Kidney (tissue), 13 donors: ENCODE measurements at regions not wholly inside any gene's neighbourhood (a gene's known extent, or its start where the extent isn't known, plus 50 kb on each side); places are given as distances from the start of the nearest gene placed in this dataset.

Source experiments
- DNase-seq, 5 donors: peaks; one replicate each; pipeline ENCODE4 v3.0.0-alpha.2; 2013 to 2020
- FAIRE-seq: peaks from 2 replicates; lab custom pipeline; 2012; peaks lifted over from hg19 to GRCh38; lab: Jason Lieb, UNC
- H3K27ac ChIP-seq, 2 donors: one replicate each; pipeline ENCODE4 v1.7.0; 2013; ENCODE audit warnings: low read depth in 2 of 2, low read length in 2 of 2, inconsistent platforms in 1 of 2
- H3K27me3 ChIP-seq: one replicate; pipeline ENCODE4 v1.7.1; 2013; ENCODE audit warnings: low read length, inconsistent platforms; ENCODE audit not compliant: control insufficient read depth, insufficient read depth
- H3K36me3 ChIP-seq, 3 donors: one replicate each; pipeline versions ENCODE4 v1.7.0 to v1.7.1; 2013; ENCODE audit warnings: low read length in 3 of 3, control low read depth in 1 of 3, inconsistent platforms in 1 of 3; ENCODE audit not compliant: insufficient read depth in 3 of 3, control insufficient read depth in 2 of 3
- H3K4me1 ChIP-seq, 3 donors: one replicate each; pipeline versions ENCODE4 v1.7.0 to v1.7.1; 2013; ENCODE audit warnings: low read length in 3 of 3, inconsistent platforms in 1 of 3, low read depth in 1 of 3; ENCODE audit not compliant: control insufficient read depth in 2 of 3, insufficient read depth in 2 of 3
- H3K4me3 ChIP-seq, 3 donors: one replicate each; pipeline versions ENCODE4 v1.7.0 to v1.8.1; 2013; ENCODE audit warnings: low read length in 3 of 3, control low read depth in 1 of 3, inconsistent platforms in 1 of 3
- H3K9ac ChIP-seq, 3 donors: one replicate each; pipeline versions ENCODE4 v1.7.0 to v1.7.1; 2013; ENCODE audit warnings: low read length in 3 of 3, control low read depth in 1 of 3, inconsistent platforms in 1 of 3
- H3K9me3 ChIP-seq, 3 donors: one replicate each; pipeline versions ENCODE4 v1.7.0 to v1.7.1; 2013; ENCODE audit warnings: low read length in 3 of 3, control low read depth in 1 of 3, inconsistent platforms in 1 of 3; ENCODE audit not compliant: control insufficient read depth in 2 of 3, insufficient read depth in 1 of 3
- CTCF ChIP-seq: IDR thresholded peaks from 3 replicates; pipeline ENCODE4 v1.5.1; 2012; ENCODE audit warnings: mild to moderate bottlenecking, moderate library complexity, borderline replicate concordance; ENCODE audit not compliant: insufficient read depth; ENCODE audit errors: extremely low read depth
- intact Hi-C: fragments of 100-400 bp; cut with DNase I; formaldehyde crosslinking; loops from one replicate; pipeline ENCODE4 v1.11.1; 2022
- donor health status: control.
- donor health status: control.
- donor health status: control.
- donor health status: control.
- donor health status: control.
- donor health status: DM: yes; HTN: yes; CAD: no.
- donor health status: Normal renal cell carcinoma (clear cell type).

GRCh38 chr11:109247071-109247470 lies 174.9 kb upstream of the C11orf87 start:
- H3K27ac ChIP-seq, result no peak overlapping the region
- H3K4me3 ChIP-seq, result no peak overlapping the region
- no peaks in the 10 kb centered on the region for H3K9me3 ChIP-seq
- intact Hi-C loops, result no loop called here
- no peak overlapping the region for H3K9ac ChIP-seq
- H3K4me1 ChIP-seq, result no peaks in the 10 kb centered on the region
- FAIRE-seq, result no peak
- TF ChIP-seq CTCF, result no peak
- H3K36me3 ChIP-seq, result no peaks in the 10 kb centered on the region
- H3K27me3 ChIP-seq, result no peaks in the 10 kb centered on the region
- no peak for DNase-seq

GRCh38 chr11:109249597-109249996 lies 172.4 kb upstream of the C11orf87 start:
- FAIRE-seq, result no peak
- TF ChIP-seq CTCF, result no peak
- H3K36me3 ChIP-seq, result no peaks in the 10 kb centered on the region

GRCh38 chr11:109251230-109251629 lies 170.8 kb upstream of the C11orf87 start:
- no peak for TF ChIP-seq CTCF

More at GRCh38 chr11:109249597-109249996, 172.4 kb upstream of the C11orf87 start:
- no peak overlapping the region for H3K9ac ChIP-seq
- H3K27ac ChIP-seq, result no peak overlapping the region
- H3K9me3 ChIP-seq, result no peaks in the 10 kb centered on the region
- intact Hi-C loops, result no loop called here
- H3K4me3 ChIP-seq, result no peak overlapping the region
- no peak for DNase-seq
- H3K27me3 ChIP-seq, result no peaks in the 10 kb centered on the region
- H3K4me1 ChIP-seq, result no peaks in the 10 kb centered on the region

GRCh38 chr11:109264128-109264527 lies 157.9 kb upstream of the C11orf87 start:
- Histone ChIP-seq H3K4me3 (no peak overlapping the region), H3K27me3 (no peaks in the 10 kb centered on the region), H3K9ac (no peak overlapping the region), H3K9me3 (peaks cover 0 to 15% (median 0%) of the 10 kb centered on the region in 3 donors), H3K4me1 (no peaks in the 10 kb centered on the region), H3K27ac (no peak overlapping the region), H3K36me3 (no peaks in the 10 kb centered on the region)
- no peak for FAIRE-seq
- DNase-seq, result no peak
- intact Hi-C loops, result no loop called here
- TF ChIP-seq CTCF, result no peak

More at GRCh38 chr11:109251230-109251629, 170.8 kb upstream of the C11orf87 start:
- Histone ChIP-seq H3K4me3 (no peak overlapping the region), H3K4me1 (no peaks in the 10 kb centered on the region), H3K27me3 (no peaks in the 10 kb centered on the region), H3K27ac (no peak overlapping the region), H3K36me3 (no peaks in the 10 kb centered on the region), H3K9ac (no peak overlapping the region), H3K9me3 (no peaks in the 10 kb centered on the region)
- no peak for DNase-seq
- no peak for FAIRE-seq
- intact Hi-C loops, result no loop called here
